Neuronal stem cell (in vitro differentiated cells): ENCODE measurements at regions not wholly inside any gene's neighbourhood (a gene's known extent, or its start where the extent isn't known, plus 50 kb on each side); places are given as distances from the start of the nearest gene placed in this dataset.

ENCODE experiments used
- DNase-seq: peaks from one replicate; pipeline ENCODE4 v3.0.0-alpha.2; 2013; ENCODE audit warnings: low spot score
- H2AFZ ChIP-seq: one replicate; pipeline ENCODE4 v1.6.1; 2013; ENCODE audit warnings: mild to moderate bottlenecking, low read length, inconsistent platforms
- H2AK5ac ChIP-seq: 2 replicates; pipeline ENCODE4 v1.6.1; 2013; ENCODE audit warnings: low read depth, mild to moderate bottlenecking, inconsistent platforms, low read length, moderate library complexity, mixed read lengths
- H2BK120ac ChIP-seq: 2 replicates; pipeline ENCODE4 v1.6.1; 2013; ENCODE audit warnings: low read depth, mild to moderate bottlenecking, inconsistent platforms, low read length, moderate library complexity, mixed read lengths
- H2BK12ac ChIP-seq: one replicate; pipeline ENCODE4 v1.6.1; 2013; ENCODE audit warnings: low read length, inconsistent platforms
- H2BK15ac ChIP-seq: 2 replicates; pipeline ENCODE4 v1.6.1; 2013; ENCODE audit warnings: mild to moderate bottlenecking, low read length, inconsistent platforms, mixed read lengths
- H2BK5ac ChIP-seq: one replicate; pipeline ENCODE4 v1.6.1; 2013; ENCODE audit warnings: inconsistent platforms, mild to moderate bottlenecking, low read length, moderate library complexity
- H3K14ac ChIP-seq: one replicate; pipeline ENCODE4 v1.6.1; 2013; ENCODE audit warnings: low read length, inconsistent platforms
- H3K18ac ChIP-seq: 2 replicates; pipeline ENCODE4 v1.6.1; 2013; ENCODE audit warnings: low read length, inconsistent platforms
- H3K23ac ChIP-seq: 2 replicates; pipeline ENCODE4 v1.6.1; 2013; ENCODE audit warnings: low read depth, mild to moderate bottlenecking, mixed read lengths, low read length, inconsistent platforms; ENCODE audit not compliant: poor library complexity
- H3K27ac ChIP-seq: replicated peaks from 3 replicates; pipeline ENCODE4 v1.5.1; 2013; ENCODE audit warnings: low read length, inconsistent platforms
- H3K27me3 ChIP-seq, 3 experiments: 2 replicates each; pipeline ENCODE4 v1.6.1; 2013; ENCODE audit warnings: low read length in 3 of 3, mild to moderate bottlenecking in 2 of 3, inconsistent platforms in 1 of 3, low read depth in 1 of 3, mixed read lengths in 1 of 3, moderate library complexity in 1 of 3; ENCODE audit not compliant: control insufficient read depth in 3 of 3, insufficient read depth in 3 of 3
- H3K36me3 ChIP-seq, 2 donors: replicated peaks in 1 of 2; 2 replicates each; pipeline ENCODE4 v1.6.1; 2013; ENCODE audit warnings: low read length in 2 of 2; ENCODE audit not compliant: control insufficient read depth in 2 of 2, insufficient read depth in 2 of 2
- H3K4ac ChIP-seq: 2 replicates; pipeline ENCODE4 v1.6.1; 2013; ENCODE audit warnings: inconsistent platforms, mild to moderate bottlenecking, low read length, moderate library complexity
- H3K4me1 ChIP-seq, 2 donors: 1 replicate in 1 of 2; 2 replicates in 1 of 2; pipeline ENCODE4 v1.6.1; 2013; ENCODE audit warnings: low read length in 2 of 2, low read depth in 1 of 2; ENCODE audit not compliant: control insufficient read depth in 2 of 2, insufficient read depth in 1 of 2
- H3K4me2 ChIP-seq: one replicate; pipeline ENCODE4 v1.6.1; 2013; ENCODE audit warnings: mild to moderate bottlenecking, low read length, inconsistent platforms; ENCODE audit not compliant: insufficient read depth, poor library complexity, severe bottlenecking
- H3K4me3 ChIP-seq, 2 donors: 2 replicates each; pipeline ENCODE4 v1.5.1; 2013; ENCODE audit warnings: low read length in 2 of 2, mild to moderate bottlenecking in 2 of 2, inconsistent platforms in 1 of 2, moderate library complexity in 1 of 2
- H3K79me1 ChIP-seq: one replicate; pipeline ENCODE4 v1.6.1; 2013; ENCODE audit warnings: low read depth, mild to moderate bottlenecking, inconsistent platforms, low read length, moderate library complexity
- H3K9ac ChIP-seq: one replicate; pipeline ENCODE4 v1.6.1; 2013; ENCODE audit warnings: mild to moderate bottlenecking, low read depth, low read length, inconsistent platforms; ENCODE audit not compliant: poor library complexity
- H3K9me3 ChIP-seq, 2 donors: replicated peaks in 1 of 2; 2 replicates each; pipeline versions ENCODE3 to v1.6.1; 2013; ENCODE audit warnings: low read length in 2 of 2, mild to moderate bottlenecking in 2 of 2, inconsistent platforms in 1 of 2, low read depth in 1 of 2, mixed read lengths in 1 of 2, moderate library complexity in 1 of 2; ENCODE audit not compliant: control insufficient read depth in 2 of 2, insufficient read depth in 1 of 2
- H4K8ac ChIP-seq: one replicate; pipeline ENCODE4 v1.6.1; 2013; ENCODE audit warnings: low read depth, mild to moderate bottlenecking, inconsistent platforms, low read length, moderate library complexity
- H4K91ac ChIP-seq: one replicate; pipeline ENCODE4 v1.6.1; 2013; ENCODE audit warnings: low read length, low read depth, mild to moderate bottlenecking, inconsistent platforms; ENCODE audit not compliant: poor library complexity
- WGBS, 2 donors: extraction: QIAGEN DNeasy Blood & Tissue Kit; methylation state at CpG; one replicate each; pipeline ENCODE4 v1.1.7; 2013; ENCODE audit warnings: missing lambda C conversion rate in 2 of 2, mixed read lengths in 1 of 2; ENCODE audit not compliant: insufficient read length in 2 of 2, insufficient replicate concordance in 1 of 2; ENCODE audit errors: extremely low coverage in 2 of 2; 5-methylcytosine and 5-hydroxymethylcytosine counted together

DNA sequence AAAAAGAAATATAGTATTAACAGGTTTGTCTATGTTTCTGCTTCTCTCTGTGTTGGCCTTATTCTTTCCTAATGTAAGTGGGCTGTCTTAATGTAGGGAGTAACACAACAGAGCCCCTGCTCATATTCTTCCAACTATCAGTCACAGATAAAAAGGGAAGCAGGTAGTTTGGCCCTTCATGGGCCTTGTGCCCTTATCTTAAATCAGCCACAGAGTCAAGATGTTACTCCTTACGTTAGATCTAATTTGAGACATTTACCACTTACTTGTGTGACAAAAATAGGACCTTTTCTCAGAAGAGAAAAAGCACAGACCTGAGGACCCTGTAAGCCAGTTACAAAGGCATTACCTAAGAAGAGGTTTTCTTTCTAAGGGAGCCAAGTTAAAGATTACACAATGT, 589.0 kb downstream of the GRXCR1 start:
- DNase-seq = no peak
- H3K9ac ChIP-seq = no peak overlapping the region
- no peak overlapping the region for H2AFZ ChIP-seq
- H2AK5ac ChIP-seq = no peak overlapping the region
- no peak overlapping the region for H3K14ac ChIP-seq
- H3K4me1 ChIP-seq = no peaks in the 10 kb centered on the region
- no peak overlapping the region for H2BK12ac ChIP-seq
- H2BK15ac ChIP-seq = no peak overlapping the region
- H3K27ac ChIP-seq = no peak overlapping the region
- H3K9me3 ChIP-seq = no peaks in the 10 kb centered on the region
- no peak overlapping the region for H3K4me2 ChIP-seq
- H4K8ac ChIP-seq = no peak overlapping the region
- no peaks in the 10 kb centered on the region for H3K27me3 ChIP-seq
- WGBS, 2 donors = no CpG with 5 or more reads among the region's 1 CpG
- H2BK120ac ChIP-seq = no peak overlapping the region
- no peak overlapping the region for H3K18ac ChIP-seq
- H4K91ac ChIP-seq = no peak overlapping the region
- H3K36me3 ChIP-seq = no peaks in the 10 kb centered on the region
- H3K4me3 ChIP-seq = no peak overlapping the region
- no peak overlapping the region for H2BK5ac ChIP-seq
- no peak overlapping the region for H3K23ac ChIP-seq
- H3K79me1 ChIP-seq = no peaks in the 10 kb centered on the region
- no peak overlapping the region for H3K4ac ChIP-seq

DNA sequence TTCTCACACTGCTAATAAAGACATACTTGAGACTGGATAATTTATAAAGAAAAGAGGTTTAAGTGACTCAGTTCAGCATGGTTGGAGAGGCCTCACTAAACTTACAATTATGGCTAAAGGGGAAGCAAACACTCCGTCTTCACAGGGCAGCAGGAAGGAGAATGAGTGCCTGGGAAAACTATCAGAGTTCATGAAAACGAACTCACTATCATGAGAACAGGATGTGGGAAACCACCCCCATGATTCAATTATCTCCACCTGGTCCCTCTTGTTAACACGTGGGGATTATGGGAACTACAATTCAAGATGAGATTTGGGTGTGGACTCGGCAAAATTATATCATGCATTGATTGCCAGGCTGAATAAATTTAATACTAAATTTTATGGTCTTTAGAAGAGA, 592.7 kb downstream of the GRXCR1 start:
- H3K4me1 ChIP-seq = no peaks in the 10 kb centered on the region
- H3K14ac ChIP-seq = no peak overlapping the region
- no peak overlapping the region for H3K4ac ChIP-seq
- H2AFZ ChIP-seq = no peak overlapping the region
- no peak overlapping the region for H2BK120ac ChIP-seq
- no peak overlapping the region for H3K23ac ChIP-seq
- no peak overlapping the region for H3K27ac ChIP-seq
- no peak overlapping the region for H3K18ac ChIP-seq
- H3K4me3 ChIP-seq = no peak overlapping the region
- no peak overlapping the region for H3K4me2 ChIP-seq
- H2BK12ac ChIP-seq = no peak overlapping the region
- no peak overlapping the region for H4K91ac ChIP-seq
- no peak overlapping the region for H2BK5ac ChIP-seq
- no peak overlapping the region for H2BK15ac ChIP-seq
- no CpG with 5 or more reads among the region's 4 CpGs for WGBS, 2 donors
- no peak overlapping the region for H3K9ac ChIP-seq
- no peak for DNase-seq
- H4K8ac ChIP-seq = no peak overlapping the region
- no peaks in the 10 kb centered on the region for H3K36me3 ChIP-seq
- no peaks in the 10 kb centered on the region for H3K9me3 ChIP-seq
- no peaks in the 10 kb centered on the region for H3K27me3 ChIP-seq
- H3K79me1 ChIP-seq = no peaks in the 10 kb centered on the region
- H2AK5ac ChIP-seq = no peak overlapping the region

DNA sequence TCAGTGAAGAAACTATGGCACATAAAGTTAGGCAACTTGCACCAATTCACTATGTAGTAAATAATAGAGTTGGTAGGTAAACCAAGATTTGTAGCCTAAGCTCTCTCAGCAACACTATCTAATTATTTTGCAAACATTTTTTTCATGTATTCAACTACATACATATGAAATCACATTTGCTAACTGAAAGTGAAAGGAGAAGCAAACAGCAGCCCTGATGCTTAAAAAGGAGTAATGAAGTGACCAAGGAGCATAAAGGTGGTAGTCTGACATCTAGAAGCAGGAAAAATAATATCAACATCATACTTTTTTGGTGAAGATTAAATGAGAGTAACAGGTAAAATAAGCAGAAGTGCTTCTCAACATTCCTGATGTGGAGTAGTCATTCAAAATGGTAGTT, 603.7 kb downstream of the GRXCR1 start:
- Histone ChIP-seq H4K91ac (no peak overlapping the region), H3K79me1 (no peaks in the 10 kb centered on the region), H2BK12ac (no peak overlapping the region), H3K4me2 (no peak overlapping the region), H2AK5ac (no peak overlapping the region), H3K4me3 (no peak overlapping the region), H2BK120ac (no peak overlapping the region), H3K23ac (no peak overlapping the region), H3K27ac (no peak overlapping the region), H3K18ac (no peak overlapping the region), H3K14ac (no peak overlapping the region), H2BK15ac (no peak overlapping the region), H3K4me1 (no peaks in the 10 kb centered on the region), H3K27me3 (no peaks in the 10 kb centered on the region), H3K9me3 (no peaks in the 10 kb centered on the region), H2AFZ (no peak overlapping the region), H3K9ac (no peak overlapping the region), H3K4ac (no peak overlapping the region), H3K36me3 (no peaks in the 10 kb centered on the region), H4K8ac (no peak overlapping the region), H2BK5ac (no peak overlapping the region)
- DNase-seq = no peak

DNA sequence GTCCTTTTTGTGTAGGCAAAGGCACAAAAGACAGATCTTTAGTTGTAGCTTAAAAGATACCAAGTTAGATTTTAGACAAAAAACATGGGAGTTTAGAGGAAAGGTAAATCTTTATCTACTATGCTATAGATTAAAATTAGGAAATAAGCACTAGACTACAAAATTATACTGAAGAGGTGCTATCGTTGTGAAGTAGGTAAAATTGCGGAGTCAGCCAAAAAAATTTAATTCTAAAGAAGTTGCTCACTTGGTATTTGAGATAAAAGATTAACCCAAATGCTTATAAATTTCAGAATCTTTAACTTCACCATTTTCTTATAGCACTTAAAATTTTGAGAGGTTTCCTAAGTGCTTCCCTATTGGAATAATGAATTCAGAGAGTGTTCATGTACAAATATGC, 604.1 kb downstream of the GRXCR1 start:
- WGBS, 2 donors = no CpG with 5 or more reads among the region's 2 CpGs

More for the DNA sequence above, 604.1 kb downstream of the GRXCR1 start:
- Histone ChIP-seq H4K91ac (no peak overlapping the region), H3K9ac (no peak overlapping the region), H3K27ac (no peak overlapping the region), H3K4me2 (no peak overlapping the region), H2BK15ac (no peak overlapping the region), H3K79me1 (no peaks in the 10 kb centered on the region), H3K18ac (no peak overlapping the region), H3K9me3 (no peaks in the 10 kb centered on the region), H3K4me1 (no peaks in the 10 kb centered on the region), H3K36me3 (no peaks in the 10 kb centered on the region), H2AK5ac (no peak overlapping the region), H3K23ac (no peak overlapping the region), H2BK5ac (no peak overlapping the region), H4K8ac (no peak overlapping the region), H3K14ac (no peak overlapping the region), H3K4ac (no peak overlapping the region), H3K27me3 (no peaks in the 10 kb centered on the region), H2AFZ (no peak overlapping the region), H2BK120ac (no peak overlapping the region), H3K4me3 (no peak overlapping the region), H2BK12ac (no peak overlapping the region)
- no peak for DNase-seq
